HG03175 (cell line): ENCODE measurements at regions not wholly inside any gene's neighbourhood (a gene's known extent, or its start where the extent isn't known, plus 50 kb on each side); places are given as distances from the start of the nearest gene placed in this dataset.

Experiments
- ATAC-seq: cut with Tn5 transposase; IDR thresholded peaks from one replicate; pipeline ENCODE4 v1.9.1; 2021; ENCODE audit warnings: mild to moderate bottlenecking, moderate library complexity; ENCODE audit not compliant: unreplicated experiment

- no peak for ATAC-seq
Measured at GRCh38 chr13:107361666-107362065, 793.7 kb upstream of the ARGLU1 start.

GRCh38 chr13:107360010-107360409 is 792.1 kb upstream of the ARGLU1 start:
- no peak for ATAC-seq

DNA sequence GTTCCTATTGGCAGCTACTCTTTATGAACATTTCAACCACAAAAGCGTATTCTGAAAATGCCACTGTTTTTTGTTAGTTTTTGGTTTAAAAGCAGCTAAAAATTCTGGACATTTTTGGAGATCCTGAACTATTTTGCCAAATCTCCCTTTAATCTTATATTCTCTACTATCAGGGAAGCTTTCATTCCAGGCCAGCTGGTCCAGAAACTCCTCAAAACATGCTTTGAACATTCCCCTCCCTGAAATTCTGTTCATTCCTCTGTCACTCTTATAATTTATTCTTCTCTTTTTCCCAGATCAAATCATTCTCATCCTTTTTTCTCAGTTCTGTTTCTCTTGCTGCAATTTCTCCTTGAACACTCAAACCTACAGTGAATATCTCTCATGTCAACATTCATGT is 790.9 kb upstream of the ARGLU1 start:
- ATAC-seq, result no peak

GRCh38 chr13:107351305-107351704 is 783.4 kb upstream of the ARGLU1 start:
- ATAC-seq, result no peak

GRCh38 chr13:107348925-107349324 is 781.0 kb upstream of the ARGLU1 start:
- ATAC-seq, result no peak

DNA sequence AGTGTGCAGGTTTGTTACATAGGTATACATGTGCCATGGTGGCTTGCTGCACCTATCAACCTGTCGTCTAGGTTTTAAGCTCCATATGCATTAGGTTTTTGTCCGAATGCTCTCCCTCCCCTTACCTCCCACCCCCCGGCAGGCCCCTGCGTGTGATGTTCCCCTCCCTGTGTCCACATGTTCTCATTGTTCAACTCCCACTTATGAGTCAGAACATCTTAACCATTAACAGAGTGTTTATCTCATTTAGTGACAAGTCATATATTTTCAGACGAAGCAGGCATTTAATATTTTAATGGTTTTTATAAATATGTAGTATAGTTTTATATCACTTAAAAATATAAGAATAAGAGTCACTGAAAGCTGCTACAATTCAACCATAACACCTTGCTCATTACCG is 780.5 kb upstream of the ARGLU1 start:
- ATAC-seq, result no peak

DNA sequence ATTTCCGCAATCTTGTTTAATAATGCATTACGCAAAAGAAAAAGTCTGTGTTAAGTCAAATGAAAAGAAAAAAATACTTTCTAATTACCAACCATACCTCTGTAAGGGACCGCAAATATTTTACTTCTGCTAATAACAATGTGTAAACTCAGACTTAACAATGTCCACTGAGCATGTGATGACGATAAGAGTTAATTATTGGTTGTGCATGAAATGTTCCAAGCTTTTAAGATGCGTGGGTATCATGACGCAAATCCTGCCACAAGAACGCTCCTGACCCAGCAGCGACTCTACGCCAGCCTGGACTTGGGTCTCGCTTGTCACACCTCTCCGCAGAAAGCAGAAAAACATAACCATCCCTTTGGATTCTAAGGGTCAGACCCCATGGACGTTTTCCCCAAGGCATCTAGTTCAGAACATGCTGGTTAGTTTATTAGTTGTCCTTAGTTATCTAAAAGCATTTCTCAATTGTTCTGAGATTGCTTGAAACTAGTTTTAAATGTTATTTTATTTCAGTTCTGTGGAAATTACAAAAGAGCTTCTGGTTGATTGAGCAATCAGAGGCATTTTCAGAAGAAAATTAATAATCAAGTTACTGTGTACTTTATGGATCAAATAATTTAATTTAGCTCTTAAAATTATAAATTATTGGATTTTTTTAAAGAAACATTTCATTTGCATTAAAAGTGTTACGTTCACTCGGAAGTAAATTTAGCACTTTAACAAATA is 779.9 kb upstream of the ARGLU1 start:
- no peak for ATAC-seq

DNA sequence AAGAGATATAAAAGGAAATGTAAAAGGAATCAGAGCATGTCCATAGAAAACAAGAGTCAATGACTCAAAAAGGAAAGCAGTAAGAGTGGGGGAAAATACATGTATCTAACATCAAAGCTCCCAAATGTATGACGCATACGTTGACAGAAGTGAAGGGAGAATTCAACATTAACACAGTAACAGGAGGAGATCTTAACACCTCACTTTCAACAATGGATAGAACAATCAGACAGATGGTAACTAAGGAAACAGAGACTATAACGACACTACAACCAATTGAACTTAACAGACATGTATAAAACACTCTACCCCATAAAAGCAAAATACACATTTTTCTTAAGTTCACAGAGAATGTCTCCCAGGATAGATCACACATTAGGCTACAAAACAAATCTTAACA is 774.8 kb upstream of the ARGLU1 start:
- no peak for ATAC-seq

DNA sequence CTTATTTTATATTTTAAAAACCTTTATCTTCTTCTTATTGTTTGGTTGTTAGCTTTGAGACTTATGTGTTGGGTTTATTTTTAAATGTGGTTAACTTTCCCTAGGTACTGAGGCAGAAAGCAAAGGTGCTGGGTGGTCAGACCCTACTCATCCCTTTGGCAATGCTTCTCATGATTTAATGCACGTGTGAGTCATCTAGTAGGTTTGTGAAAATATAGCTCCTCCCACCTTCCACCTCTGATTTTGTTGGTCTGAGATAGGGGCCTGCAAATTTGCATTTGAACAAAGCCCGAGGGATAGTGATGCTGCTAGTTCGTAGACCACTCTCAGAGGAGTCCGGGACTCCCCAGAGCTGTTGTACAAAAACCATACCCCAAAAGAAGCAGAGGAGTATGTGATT is 771.3 kb upstream of the ARGLU1 start:
- no peak for ATAC-seq

GRCh38 chr13:107332188-107332587 is 764.3 kb upstream of the ARGLU1 start:
- ATAC-seq, result no peak

GRCh38 chr13:107331359-107331758 is 763.4 kb upstream of the ARGLU1 start:
- ATAC-seq, result no peak

- no peak for ATAC-seq
Measured at GRCh38 chr13:107330484-107330883, 762.5 kb upstream of the ARGLU1 start.

DNA sequence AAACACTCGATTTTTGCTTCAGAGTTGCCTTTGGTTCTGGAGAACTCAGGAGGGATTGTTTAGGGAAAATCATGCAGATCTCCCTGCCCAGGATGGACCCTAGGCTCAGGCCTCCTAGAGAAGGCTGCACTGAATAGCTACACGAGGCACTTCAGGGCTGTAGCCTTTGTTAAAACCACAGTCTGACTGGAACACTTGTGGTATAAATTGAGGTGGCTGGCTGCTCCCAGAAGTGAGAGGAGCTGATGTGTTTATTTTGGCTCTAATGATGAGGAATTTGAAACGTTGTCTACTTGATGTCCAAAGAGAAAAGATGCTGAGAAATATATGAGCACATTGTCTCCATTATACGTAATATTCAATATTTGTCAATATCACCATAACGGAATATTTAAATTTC is 762.1 kb upstream of the ARGLU1 start:
- ATAC-seq, result no peak

GRCh38 chr13:107324416-107325204 is 756.7 kb upstream of the ARGLU1 start:
- ATAC-seq, result no peak

DNA sequence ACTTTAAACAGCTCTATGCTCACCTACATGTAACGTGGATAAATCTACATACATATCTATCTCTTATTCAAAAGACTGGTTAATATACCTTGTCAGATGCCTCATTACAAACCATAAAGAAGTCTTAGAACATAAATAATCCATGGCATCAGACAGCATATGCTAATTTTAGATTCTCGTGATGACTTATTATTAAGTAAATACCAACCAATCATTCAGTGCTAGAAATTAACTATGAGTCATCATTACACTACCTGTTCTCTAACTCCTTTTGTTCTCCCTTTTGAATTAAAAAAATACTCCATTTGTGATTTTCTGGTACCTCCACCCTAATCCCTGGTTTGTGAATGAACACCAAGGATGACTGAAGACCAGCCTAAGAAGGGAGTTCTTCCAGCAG is 754.3 kb upstream of the ARGLU1 start:
- no peak for ATAC-seq

DNA sequence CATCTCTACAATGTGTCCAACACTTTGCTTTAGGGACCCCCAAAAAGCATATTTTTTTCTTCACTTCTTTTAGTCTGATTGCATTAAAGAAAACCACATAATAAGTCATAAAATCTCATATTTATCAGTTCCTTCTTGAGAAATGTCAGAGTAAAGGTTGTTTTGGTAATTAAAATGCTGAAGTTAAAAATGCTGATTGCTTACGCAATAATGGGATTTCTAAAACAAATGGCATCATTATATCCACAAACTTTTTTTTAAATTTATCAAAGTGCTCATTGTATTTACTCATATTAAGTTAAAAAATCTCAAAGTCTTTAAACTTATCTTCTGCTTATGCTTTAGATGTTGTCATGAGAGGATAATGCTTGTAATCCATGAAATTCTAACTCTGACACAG is 737.2 kb upstream of the ARGLU1 start:
- ATAC-seq, result no peak

DNA sequence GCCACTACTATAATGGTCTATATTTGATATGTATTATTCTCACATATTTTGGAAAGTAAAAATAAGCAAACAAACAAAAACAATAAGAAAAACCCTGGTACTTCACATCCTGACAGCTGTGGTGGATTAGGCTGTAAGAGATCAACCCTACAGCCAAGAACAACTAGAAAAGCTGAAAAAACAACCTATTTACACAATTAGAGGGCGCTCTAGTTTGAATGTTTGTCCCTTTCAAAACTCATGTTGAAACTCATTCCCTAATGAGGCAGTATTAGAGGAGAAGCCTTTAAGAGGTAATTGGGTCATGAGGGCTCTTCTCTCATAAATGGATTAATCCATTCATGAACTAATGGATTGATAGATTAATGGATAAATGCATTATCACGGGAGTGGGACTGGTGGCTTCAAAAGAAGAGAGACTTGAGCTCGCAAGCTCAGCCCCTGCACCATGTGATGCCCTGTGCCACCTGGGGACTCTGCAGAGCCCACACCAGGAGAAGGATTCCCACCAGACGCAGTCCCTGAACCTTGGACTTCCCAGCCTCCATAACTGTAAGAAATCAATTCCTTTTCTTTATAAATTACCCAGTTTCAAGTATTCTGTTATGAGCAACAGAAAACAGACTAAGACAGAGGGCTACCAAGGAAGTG is 733.9 kb upstream of the ARGLU1 start:
- no peak for ATAC-seq

DNA sequence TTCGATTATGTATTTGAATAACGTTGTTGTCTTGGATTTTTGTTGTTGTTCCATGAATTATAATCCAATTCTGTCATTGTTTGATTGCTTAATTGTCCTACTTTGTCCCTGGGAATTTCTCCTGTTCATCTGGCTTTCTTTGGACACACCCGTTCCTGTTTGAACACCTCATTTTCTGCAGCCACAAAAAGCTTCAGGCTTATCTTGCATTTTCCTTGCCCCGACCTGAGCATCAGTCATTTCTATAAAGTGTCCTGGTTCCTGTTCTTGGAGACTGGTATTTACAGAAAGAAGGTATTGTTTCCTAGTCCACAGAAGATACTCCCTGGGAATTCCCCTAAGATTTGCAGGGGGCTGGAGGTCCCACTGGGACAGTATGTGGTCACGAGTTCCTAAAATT is 731.8 kb upstream of the ARGLU1 start:
- ATAC-seq, result no peak

DNA sequence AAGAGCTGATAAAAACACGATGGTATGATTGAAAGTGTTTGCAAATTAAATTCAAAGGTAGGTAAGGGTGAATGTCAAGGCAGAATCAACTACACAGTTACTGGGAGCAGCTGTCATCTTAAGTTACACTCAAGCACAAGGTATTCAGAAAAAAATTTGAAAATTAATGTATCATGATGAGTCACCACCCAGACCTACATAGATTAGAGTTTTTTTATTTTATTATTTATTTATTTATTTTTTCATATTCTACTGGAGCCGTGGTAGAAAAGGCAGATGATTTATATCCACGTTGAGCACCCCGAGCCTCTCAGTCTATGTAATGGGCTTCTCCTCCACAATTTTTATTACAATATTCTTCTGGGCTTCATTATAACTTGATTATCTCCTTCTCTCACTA is 728.9 kb upstream of the ARGLU1 start:
- ATAC-seq, result no peak

GRCh38 chr13:107295416-107296140 is 727.6 kb upstream of the ARGLU1 start:
- ATAC-seq, result no peak

DNA sequence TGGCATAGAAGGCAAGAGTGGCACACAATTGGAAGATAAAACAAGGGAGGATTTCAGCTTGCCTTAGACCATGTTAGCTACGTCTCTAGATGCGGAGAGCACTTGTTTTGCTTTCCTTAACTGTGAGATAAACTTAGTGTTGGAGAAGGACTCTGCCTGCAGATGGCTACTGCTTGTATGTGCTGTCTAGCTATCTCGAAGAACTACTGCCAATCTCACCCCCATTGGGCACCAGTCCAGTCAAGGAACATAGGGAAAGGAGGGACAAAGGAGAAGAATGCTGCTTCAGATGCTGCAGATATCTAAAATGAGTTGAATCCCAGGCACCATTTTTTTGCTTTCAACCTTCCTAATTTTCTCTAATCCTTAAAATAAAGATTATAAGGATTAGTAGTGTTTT is 726.0 kb upstream of the ARGLU1 start:
- ATAC-seq, result no peak
